D721Med (cell line): ENCODE measurements at regions not wholly inside any gene's neighbourhood (a gene's known extent, or its start where the extent isn't known, plus 50 kb on each side); places are given as distances from the start of the nearest gene placed in this dataset.

Source experiments
- DNase-seq: peaks from one replicate; pipeline ENCODE4 v3.0.0; 2011; ENCODE audit warnings: low spot score; ENCODE audit not compliant: insufficient read length
- FAIRE-seq: peaks from 2 replicates; lab custom pipeline; 2011; peaks lifted over from hg19 to GRCh38; lab: Jason Lieb, UNC
- TF ChIP-seq, protein P1 (sequence below): IDR thresholded peaks from 2 replicates; pipeline ENCODE4 v1.5.1; 2012; ENCODE audit warnings: mild to moderate bottlenecking, control low read depth; ENCODE audit not compliant: insufficient read depth; ENCODE audit errors: missing control alignments

DNA sequence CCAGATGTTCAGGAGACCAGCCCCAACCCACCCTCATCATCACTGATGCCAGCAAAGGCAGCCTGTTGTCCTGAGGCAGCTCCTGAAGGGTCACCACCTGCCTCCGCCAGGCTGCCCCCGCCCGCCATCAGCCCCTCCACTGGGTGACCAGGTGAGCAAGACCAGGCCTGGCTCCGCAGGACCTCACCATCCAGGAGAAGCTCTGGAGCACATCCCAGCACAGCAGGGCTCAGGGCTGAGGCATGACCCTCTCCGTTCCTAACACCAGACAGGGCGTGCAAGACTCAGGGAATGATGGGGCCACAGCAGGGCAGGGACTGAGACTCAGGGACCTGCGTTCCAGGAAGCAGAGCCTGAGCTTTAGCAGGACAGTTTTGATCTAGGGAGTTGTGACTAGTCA, 218.8 kb upstream of the RAB6C start:
- TF ChIP-seq, protein P1, sequence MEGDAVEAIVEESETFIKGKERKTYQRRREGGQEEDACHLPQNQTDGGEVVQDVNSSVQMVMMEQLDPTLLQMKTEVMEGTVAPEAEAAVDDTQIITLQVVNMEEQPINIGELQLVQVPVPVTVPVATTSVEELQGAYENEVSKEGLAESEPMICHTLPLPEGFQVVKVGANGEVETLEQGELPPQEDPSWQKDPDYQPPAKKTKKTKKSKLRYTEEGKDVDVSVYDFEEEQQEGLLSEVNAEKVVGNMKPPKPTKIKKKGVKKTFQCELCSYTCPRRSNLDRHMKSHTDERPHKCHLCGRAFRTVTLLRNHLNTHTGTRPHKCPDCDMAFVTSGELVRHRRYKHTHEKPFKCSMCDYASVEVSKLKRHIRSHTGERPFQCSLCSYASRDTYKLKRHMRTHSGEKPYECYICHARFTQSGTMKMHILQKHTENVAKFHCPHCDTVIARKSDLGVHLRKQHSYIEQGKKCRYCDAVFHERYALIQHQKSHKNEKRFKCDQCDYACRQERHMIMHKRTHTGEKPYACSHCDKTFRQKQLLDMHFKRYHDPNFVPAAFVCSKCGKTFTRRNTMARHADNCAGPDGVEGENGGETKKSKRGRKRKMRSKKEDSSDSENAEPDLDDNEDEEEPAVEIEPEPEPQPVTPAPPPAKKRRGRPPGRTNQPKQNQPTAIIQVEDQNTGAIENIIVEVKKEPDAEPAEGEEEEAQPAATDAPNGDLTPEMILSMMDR = no peak
- no peak for DNase-seq
- FAIRE-seq = no peak

DNA sequence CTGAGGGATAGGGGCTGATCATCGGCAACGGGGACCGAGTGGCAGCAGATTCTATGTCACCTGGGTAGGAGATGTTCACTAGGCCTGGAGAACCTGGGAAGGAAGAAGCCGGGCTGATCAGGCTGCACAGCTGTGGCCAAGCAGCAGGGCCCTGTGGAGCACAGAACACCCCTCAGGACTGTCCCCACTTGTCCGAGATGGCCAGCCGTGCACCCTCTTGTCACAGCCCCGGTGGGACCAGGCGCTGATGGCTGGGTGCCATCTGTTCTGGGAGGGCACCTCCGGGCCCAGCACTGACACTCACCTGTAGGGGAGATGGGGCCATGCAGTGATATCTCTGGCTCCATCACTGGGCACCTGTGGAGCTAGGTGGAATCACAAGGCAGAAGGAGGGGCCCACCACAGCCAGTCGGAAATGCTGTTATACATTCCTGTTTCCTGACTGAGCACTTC, 217.9 kb upstream of the RAB6C start:
- TF ChIP-seq, protein P1 = no peak
- FAIRE-seq = no peak
- no peak for DNase-seq

- DNase-seq (no peak), FAIRE-seq (no peak)
- TF ChIP-seq, protein P1 = no peak
Observed at GRCh38 chr2:129762386-129763189, 216.9 kb upstream of the RAB6C start.

- FAIRE-seq (no peak), DNase-seq (no peak)
- TF ChIP-seq, protein P1 = no peak
Observed at GRCh38 chr2:129763190-129763846, 216.1 kb upstream of the RAB6C start.

DNA sequence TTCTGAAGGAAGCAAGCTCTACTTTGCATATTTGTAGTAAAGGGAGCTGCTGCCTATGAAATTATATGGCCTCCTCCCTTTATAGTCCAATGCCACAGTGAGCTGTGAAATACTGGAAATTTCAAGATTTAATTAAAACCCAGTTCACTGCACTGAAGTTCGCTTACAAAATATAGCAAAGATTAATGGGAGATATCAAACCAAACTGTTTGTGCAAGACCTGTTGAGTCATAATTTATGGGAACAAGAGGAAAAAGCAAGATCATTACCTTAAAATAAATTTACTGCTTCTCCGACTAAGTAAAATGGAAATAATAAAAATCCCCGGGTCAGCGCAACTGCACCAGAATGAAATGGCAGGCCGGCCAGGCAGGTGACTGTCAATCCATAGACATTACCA, 215.5 kb upstream of the RAB6C start:
- TF ChIP-seq, protein P1 = no peak

DNA sequence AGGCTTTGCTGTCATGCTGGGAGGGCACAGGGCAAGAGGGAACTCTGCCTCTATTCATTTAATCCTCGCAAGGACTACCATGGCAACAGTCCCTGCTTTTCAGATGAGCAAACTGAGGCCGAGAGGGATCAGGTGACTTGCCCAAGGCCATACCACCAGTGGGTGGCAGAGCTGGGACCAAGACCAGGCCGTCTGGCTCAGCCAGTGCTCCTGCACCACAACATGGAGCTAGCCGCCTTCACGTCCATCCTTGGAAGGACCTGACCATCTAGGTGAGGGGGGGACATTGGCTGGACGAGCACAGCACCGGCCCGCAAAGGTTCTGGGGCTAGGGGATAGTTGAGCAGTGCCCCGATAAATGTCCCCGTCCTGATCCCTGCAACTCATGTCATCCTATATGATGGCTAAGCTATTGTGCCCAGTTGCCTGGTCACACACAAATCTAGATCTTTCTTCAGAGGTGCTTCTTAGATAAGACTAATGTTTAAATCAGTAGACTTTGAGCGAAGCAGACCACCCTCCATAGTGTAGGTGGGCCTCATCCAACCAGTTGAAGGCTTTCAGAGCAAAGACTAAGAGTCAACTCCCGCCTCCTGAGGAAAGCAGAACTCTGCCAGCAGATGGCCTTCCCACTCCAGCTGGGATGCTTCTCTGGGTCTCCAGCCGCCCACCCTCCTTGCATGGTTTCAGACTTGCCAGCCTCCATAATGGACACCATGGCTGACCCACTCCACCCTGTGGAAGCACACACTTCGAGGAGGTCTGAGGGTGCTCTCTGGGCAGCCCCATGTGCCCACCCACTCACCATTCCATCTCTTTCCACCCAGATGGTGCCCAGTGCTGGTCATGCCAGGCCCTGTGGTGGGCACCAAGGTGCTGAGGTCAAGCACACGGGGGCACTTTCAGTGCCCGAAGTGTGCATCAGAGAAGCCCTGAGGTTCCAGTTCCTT, 214.8 kb upstream of the RAB6C start:
- FAIRE-seq (no peak), DNase-seq (no peak)
- TF ChIP-seq, protein P1 = no peak

More for the DNA sequence above, 215.5 kb upstream of the RAB6C start:
- FAIRE-seq = no peak
- DNase-seq = no peak
